Astrocyte of the hippocampus (primary cell): ENCODE measurements at regions not wholly inside any gene's neighbourhood (a gene's known extent, or its start where the extent isn't known, plus 50 kb on each side); places are given as distances from the start of the nearest gene placed in this dataset.
A peak's percentile ranks its signal among the peaks of the same experiment; 100 is the strongest.
"Not testable (repeated sequence)": the region's sequence is repeated elsewhere in the genome, so short reads cannot be mapped to it uniquely, and the experiment has no call there.

Experiments
- DNase-seq: peaks from one replicate; pipeline ENCODE4 v3.0.0; 2011; ENCODE audit warnings: low read depth, low spot score

GRCh38 chr13:79187917-79188690 is 218.0 kb downstream of the RBM26 start:
- no peak for DNase-seq

- no peak for DNase-seq
Measured at GRCh38 chr13:79185580-79185979, 220.5 kb downstream of the RBM26 start.

GRCh38 chr13:79183231-79183630 is 222.8 kb downstream of the RBM26 start:
- no peak for DNase-seq

GRCh38 chr13:79173691-79174090 is 232.4 kb downstream of the RBM26 start:
- DNase-seq, result not testable (repeated sequence)

- DNase-seq, result not testable (repeated sequence)
Measured at GRCh38 chr13:79172924-79173323, 233.1 kb downstream of the RBM26 start.

GRCh38 chr13:79171141-79172061 is 234.7 kb downstream of the RBM26 start:
- no peak for DNase-seq

- DNase-seq, result no peak
Measured at GRCh38 chr13:79160818-79161217, 245.2 kb downstream of the RBM26 start.

GRCh38 chr13:79155883-79156282 is 250.2 kb downstream of the RBM26 start:
- DNase-seq, result no peak

- no peak for DNase-seq
Measured at GRCh38 chr13:79149210-79149609, 256.8 kb downstream of the RBM26 start.

- no peak for DNase-seq
Measured at GRCh38 chr13:79141082-79141481, 265.0 kb downstream of the RBM26 start.

GRCh38 chr13:79128158-79128557 is 277.9 kb downstream of the RBM26 start:
- peak; percentile 49 for DNase-seq

- no peak for DNase-seq
Measured at GRCh38 chr13:79126706-79127105, 279.3 kb downstream of the RBM26 start.

GRCh38 chr13:79124183-79124582 is 281.9 kb downstream of the RBM26 start:
- no peak for DNase-seq

- DNase-seq, result no peak
Measured at GRCh38 chr13:79121286-79121685, 284.8 kb downstream of the RBM26 start.

- no peak for DNase-seq
Measured at GRCh38 chr13:79119578-79120107, 286.4 kb downstream of the RBM26 start.

GRCh38 chr13:79112016-79112415 is 294.0 kb downstream of the RBM26 start:
- no peak for DNase-seq

GRCh38 chr13:79108914-79109643 is 297.0 kb downstream of the RBM26 start:
- DNase-seq, result no peak

- DNase-seq, result no peak
Measured at GRCh38 chr13:79098596-79098995, 307.5 kb downstream of the RBM26 start.

- no peak for DNase-seq
Measured at GRCh38 chr13:79097201-79097600, 308.9 kb downstream of the RBM26 start.

GRCh38 chr13:79096099-79096498 is 310.0 kb downstream of the RBM26 start:
- DNase-seq, result no peak

GRCh38 chr13:79090552-79091124 is 315.4 kb downstream of the RBM26 start:
- no peak for DNase-seq
